DND-41 (cell line): ENCODE measurements at regions not wholly inside any gene's neighbourhood (a gene's known extent, or its start where the extent isn't known, plus 50 kb on each side); places are given as distances from the start of the nearest gene placed in this dataset.

Source experiments
- ATAC-seq: fragments of 200-7000 bp; cut with Tn5 transposase; 3 replicates; pipeline ENCODE4 v1.9.1; 2021; ENCODE audit warnings: low read depth; ENCODE audit not compliant: insufficient read depth
- DNase-seq: peaks from one replicate; pipeline ENCODE4 v3.0.0-alpha.2; 2020
- H2AFZ ChIP-seq: 2 replicates; pipeline ENCODE4 v1.6.0; 2012; ENCODE audit warnings: low read depth, low read length
- H3K27ac ChIP-seq: 2 replicates; pipeline ENCODE4 v1.5.1; 2012; ENCODE audit warnings: low read length, inconsistent platforms
- H3K27me3 ChIP-seq: fragments of 200-600 bp; sonication (generic); 2 replicates; pipeline ENCODE4 v1.6.0; 2012; ENCODE audit warnings: low read length, mild to moderate bottlenecking, inconsistent platforms; ENCODE audit not compliant: insufficient read depth, poor library complexity
- H3K36me3 ChIP-seq: 2 replicates; pipeline ENCODE4 v1.5.1; 2012; ENCODE audit warnings: low read length, inconsistent platforms; ENCODE audit not compliant: insufficient read depth
- H3K4me1 ChIP-seq: 2 replicates; pipeline ENCODE4 v1.5.1; 2012; ENCODE audit warnings: mild to moderate bottlenecking, low read length; ENCODE audit not compliant: insufficient read depth
- H3K4me2 ChIP-seq: 2 replicates; pipeline ENCODE4 v1.6.0; 2012; ENCODE audit warnings: mild to moderate bottlenecking, moderate library complexity, low read length, inconsistent platforms; ENCODE audit not compliant: insufficient read depth
- H3K4me3 ChIP-seq, 2 experiments: fragments of 200-600 bp in 1 of 2; shearing (Covaris generic) in 1 of 2; 2 replicates each; pipeline ENCODE4 v1.5.1; 2012 to 2016; ENCODE audit warnings: inconsistent platforms in 2 of 2, low read length in 2 of 2, mild to moderate bottlenecking in 2 of 2, low read depth in 1 of 2, moderate library complexity in 1 of 2
- H3K79me2 ChIP-seq: 2 replicates; pipeline ENCODE4 v1.6.0; 2012; ENCODE audit warnings: low read length, inconsistent platforms; ENCODE audit not compliant: insufficient read depth
- H3K9ac ChIP-seq: 2 replicates; pipeline ENCODE4 v1.6.0; 2012; ENCODE audit warnings: low read depth, mild to moderate bottlenecking, inconsistent platforms, low read length, moderate library complexity
- H3K9me3 ChIP-seq: 2 replicates; pipeline ENCODE4 v1.5.1; 2012; ENCODE audit warnings: low read length, moderate library complexity, mild to moderate bottlenecking, inconsistent platforms; ENCODE audit not compliant: insufficient read depth, severe bottlenecking
- H4K20me1 ChIP-seq: 2 replicates; pipeline ENCODE4 v1.6.0; 2012; ENCODE audit warnings: low read length; ENCODE audit not compliant: insufficient read depth
- EZH2 ChIP-seq: IDR thresholded peaks from 3 replicates; pipeline ENCODE4 v1.6.1; 2012; ENCODE audit warnings: borderline replicate concordance, low read depth, mild to moderate bottlenecking, moderate library complexity, low read length, inconsistent platforms; ENCODE audit not compliant: severe bottlenecking
- TF ChIP-seq, protein P1 (sequence below): IDR thresholded peaks from 2 replicates; pipeline ENCODE4 v1.5.1; 2012; ENCODE audit warnings: borderline replicate concordance, low read length, moderate library complexity, mild to moderate bottlenecking; ENCODE audit not compliant: poor library complexity, severe bottlenecking; ENCODE audit errors: extremely low read depth

DNA sequence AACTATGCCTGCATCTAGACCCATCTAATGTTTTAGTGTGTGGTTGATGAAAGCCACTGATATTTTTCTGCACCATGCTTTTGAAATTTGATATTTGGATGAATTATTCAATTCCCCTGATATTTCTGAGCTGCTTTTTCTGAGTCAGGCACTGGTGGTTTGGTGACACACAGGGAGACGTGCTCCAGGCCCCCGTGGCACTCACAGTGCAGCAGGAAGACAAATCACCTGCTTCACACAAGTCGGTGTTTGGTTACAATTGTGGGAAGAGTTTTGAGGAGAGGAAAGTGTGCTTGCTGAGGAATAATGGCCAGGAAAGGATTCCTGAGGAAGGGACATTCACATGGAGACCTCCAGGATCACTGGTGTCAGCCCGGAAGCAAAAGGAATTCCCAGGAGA, 179.7 kb downstream of the ACKR3 start:
- Histone ChIP-seq H3K4me2 (no peak overlapping the region), H3K9ac (no peak overlapping the region), H3K36me3 (no peaks in the 10 kb centered on the region), H3K4me1 (no peaks in the 10 kb centered on the region), H3K9me3 (no peaks in the 10 kb centered on the region), H3K27ac (no peak overlapping the region), H3K27me3 (peaks cover 15% of the 10 kb centered on the region), H4K20me1 (peaks cover 4% of the 10 kb centered on the region; the same call in 1 of the 2 replicates), H3K4me3 (no peak overlapping the region), H2AFZ (no peak overlapping the region), H3K79me2 (no peaks in the 10 kb centered on the region)
- DNase-seq (no peak), ATAC-seq (no peak)
- TF ChIP-seq, protein P1, sequence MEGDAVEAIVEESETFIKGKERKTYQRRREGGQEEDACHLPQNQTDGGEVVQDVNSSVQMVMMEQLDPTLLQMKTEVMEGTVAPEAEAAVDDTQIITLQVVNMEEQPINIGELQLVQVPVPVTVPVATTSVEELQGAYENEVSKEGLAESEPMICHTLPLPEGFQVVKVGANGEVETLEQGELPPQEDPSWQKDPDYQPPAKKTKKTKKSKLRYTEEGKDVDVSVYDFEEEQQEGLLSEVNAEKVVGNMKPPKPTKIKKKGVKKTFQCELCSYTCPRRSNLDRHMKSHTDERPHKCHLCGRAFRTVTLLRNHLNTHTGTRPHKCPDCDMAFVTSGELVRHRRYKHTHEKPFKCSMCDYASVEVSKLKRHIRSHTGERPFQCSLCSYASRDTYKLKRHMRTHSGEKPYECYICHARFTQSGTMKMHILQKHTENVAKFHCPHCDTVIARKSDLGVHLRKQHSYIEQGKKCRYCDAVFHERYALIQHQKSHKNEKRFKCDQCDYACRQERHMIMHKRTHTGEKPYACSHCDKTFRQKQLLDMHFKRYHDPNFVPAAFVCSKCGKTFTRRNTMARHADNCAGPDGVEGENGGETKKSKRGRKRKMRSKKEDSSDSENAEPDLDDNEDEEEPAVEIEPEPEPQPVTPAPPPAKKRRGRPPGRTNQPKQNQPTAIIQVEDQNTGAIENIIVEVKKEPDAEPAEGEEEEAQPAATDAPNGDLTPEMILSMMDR, result no peak
- TF ChIP-seq EZH2, result no peak

DNA sequence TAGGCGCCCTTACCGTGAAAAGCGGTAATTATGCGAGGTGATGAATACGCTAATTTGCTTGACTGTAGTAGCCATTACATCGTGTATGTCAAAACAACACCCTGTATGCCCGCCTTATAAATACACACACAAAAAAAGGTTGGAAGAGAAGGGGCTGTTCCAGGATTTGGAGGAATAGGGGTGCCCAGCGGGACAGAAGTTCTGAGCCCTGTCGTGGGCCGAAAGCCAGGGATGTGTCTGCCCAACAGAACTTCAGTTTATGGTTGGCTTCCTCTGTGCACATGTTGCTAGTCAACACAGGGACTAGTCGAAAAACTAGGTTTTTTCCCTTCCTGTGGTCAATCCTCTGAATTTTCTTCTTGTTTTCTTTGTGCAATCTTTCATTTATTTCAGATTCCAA, 182.5 kb downstream of the ACKR3 start:
- Histone ChIP-seq H2AFZ (no peak overlapping the region), H3K9ac (no peak overlapping the region), H3K4me3 (no peak overlapping the region), H3K27me3 (peaks cover 4% of the 10 kb centered on the region), H3K79me2 (no peaks in the 10 kb centered on the region), H3K4me1 (no peaks in the 10 kb centered on the region), H3K9me3 (no peaks in the 10 kb centered on the region), H3K4me2 (no peak overlapping the region), H3K27ac (no peak overlapping the region), H4K20me1 (no peaks in the 10 kb centered on the region), H3K36me3 (no peaks in the 10 kb centered on the region)
- TF ChIP-seq EZH2, result no peak
- TF ChIP-seq, protein P1, result no peak
- ATAC-seq, result no peak
- DNase-seq, result no peak

DNA sequence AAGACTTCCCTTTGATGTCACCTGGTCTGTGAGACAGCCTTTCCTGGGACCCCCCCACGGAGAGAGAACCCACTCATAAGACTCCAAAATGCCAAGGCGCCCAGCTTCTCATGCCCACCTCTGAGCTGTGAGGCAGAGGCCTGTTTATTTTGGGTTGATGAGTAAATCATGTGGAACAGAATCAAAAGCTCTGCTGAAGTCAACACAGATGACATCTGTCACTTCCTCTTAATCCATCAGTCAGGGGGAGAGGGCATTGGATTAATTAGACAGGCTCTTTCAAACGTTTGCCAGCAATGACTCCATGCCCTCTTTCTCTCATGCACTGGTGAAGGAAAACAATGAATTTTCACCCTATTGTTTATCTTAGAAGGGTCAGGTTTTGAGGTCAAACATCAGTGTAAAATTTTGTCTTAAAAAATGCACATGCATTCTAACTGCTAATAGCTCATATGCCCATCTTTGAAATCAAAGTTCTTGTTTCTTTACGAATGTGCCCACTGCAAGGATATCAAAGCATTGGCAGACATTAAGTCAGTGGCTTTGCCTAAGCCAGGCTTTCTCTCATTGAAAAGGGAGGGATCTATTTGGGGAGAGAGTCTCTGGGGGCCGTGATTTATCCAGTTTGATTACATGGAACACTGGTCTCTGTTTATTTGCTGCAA, 184.1 kb downstream of the ACKR3 start:
- ATAC-seq, result no peak
- no peak for DNase-seq
- Histone ChIP-seq H2AFZ (no peak overlapping the region), H3K4me2 (no peak overlapping the region), H3K36me3 (no peaks in the 10 kb centered on the region), H3K9ac (no peak overlapping the region), H3K4me3 (no peak overlapping the region), H3K9me3 (no peaks in the 10 kb centered on the region), H3K79me2 (no peaks in the 10 kb centered on the region), H4K20me1 (no peaks in the 10 kb centered on the region), H3K27ac (no peak overlapping the region), H3K4me1 (no peaks in the 10 kb centered on the region), H3K27me3 (peaks cover 4% of the 10 kb centered on the region)
- TF ChIP-seq, protein P1, result no peak
- TF ChIP-seq EZH2, result no peak
